NCI-H524 treated with DMSO at 0.1 percent for 48 hours (cell line): ENCODE measurements at regions not wholly inside any gene's neighbourhood (a gene's known extent, or its start where the extent isn't known, plus 50 kb on each side); places are given as distances from the start of the nearest gene placed in this dataset.
"Not testable (repeated sequence)": the region's sequence is repeated elsewhere in the genome, so short reads cannot be mapped to it uniquely, and the experiment has no call there.

Source experiments
- DNase-seq: peaks from one replicate; lab custom pipeline; 2025; lab: John Stamatoyannopoulos, UW

DNA sequence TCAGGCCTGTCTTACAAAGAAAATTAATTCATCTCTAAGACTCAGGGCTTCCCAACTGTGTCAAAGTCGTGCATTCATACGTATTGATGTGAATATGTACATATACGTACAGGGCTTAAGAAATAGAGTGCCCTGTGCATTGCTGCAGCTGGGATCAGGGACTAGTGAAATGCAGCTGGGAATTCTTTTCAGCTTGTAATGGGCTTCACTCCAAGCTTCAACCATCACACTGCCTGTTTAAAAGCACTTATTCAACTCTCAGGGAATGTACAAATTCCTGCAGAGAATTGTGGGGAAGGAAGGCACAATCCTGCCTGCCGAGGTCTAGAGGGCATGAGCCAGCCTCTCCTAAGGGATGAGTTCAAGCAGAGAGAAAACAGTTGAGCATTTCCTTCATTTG, 59.6 kb upstream of the MAN2A1 start:
- no peak for DNase-seq

DNA sequence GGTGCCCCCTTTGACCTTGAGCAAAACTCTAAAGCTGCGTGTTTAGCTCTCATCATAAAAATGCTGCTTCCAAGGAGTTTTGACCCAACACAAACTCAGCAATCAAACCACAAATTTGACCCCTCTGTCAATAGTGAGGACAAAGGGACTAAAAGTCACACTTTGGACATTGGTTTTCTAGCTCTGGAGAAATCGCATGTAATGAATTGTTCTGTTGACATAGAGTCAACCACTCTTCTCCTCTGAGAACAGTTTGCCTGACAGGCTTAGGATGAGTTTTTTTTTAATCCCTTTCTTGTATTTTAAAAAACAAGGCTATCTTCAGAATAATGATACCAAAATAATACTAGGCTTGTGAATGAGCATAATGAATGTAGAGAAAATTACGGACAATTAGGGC, 61.1 kb upstream of the MAN2A1 start:
- DNase-seq: no peak

DNA sequence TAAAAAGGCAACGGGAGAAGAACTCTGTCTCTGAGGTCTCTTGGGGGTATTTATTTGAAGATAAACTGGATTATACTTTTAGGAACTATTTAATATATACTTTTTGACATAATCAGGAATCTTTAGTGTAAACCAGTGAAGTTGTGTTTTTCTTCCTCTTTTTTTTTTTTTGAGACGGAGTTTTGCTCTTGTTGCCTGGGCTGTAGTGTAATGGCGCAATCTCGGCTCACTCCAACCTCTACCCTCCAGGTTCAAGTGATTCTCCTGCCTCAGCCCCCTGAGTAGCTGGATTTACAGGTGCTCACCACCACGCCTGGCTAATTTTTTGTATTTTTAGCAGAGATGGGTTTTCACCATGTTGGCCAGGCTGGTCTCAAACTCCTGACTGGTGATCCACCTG, 68.5 kb upstream of the MAN2A1 start:
- DNase-seq: not testable (repeated sequence)

DNA sequence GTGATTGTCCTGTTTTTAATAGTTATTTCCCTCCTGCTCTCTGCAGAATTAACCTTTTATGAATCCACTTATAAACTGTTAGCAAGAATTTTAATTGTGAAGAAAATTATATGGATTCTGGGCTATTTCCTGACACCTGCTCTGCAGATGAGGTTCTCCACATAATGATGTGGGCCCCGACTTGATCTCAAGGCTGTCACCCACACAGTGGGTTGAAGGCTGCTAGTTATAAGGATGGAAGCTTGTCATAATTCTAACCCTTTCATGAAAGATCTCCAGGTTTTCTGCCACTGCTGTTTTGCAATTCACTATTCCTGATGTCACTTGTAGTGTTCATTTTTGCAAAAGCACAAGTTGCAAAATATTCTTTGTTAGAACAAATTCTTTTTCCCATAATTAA, 69.1 kb upstream of the MAN2A1 start:
- no peak for DNase-seq

DNA sequence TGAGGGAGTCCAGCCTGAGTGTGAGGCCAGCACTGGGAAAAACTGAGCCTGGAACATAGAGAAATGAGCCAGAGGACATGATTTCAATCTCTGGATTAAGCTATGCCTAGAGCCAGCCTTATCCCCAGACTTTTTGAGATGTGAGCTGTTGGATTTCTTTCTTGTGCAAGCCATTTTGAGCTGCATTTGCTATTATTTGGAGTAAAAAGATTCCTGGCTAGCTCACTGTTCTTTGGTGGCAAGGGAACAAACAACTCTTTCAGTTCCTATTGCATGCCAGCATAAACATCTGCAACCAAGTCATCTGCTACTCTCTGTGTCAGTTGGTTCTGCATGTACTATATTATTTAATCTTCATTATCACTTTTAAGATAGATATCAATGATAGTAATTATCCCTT, 70.1 kb upstream of the MAN2A1 start:
- no peak for DNase-seq

DNA sequence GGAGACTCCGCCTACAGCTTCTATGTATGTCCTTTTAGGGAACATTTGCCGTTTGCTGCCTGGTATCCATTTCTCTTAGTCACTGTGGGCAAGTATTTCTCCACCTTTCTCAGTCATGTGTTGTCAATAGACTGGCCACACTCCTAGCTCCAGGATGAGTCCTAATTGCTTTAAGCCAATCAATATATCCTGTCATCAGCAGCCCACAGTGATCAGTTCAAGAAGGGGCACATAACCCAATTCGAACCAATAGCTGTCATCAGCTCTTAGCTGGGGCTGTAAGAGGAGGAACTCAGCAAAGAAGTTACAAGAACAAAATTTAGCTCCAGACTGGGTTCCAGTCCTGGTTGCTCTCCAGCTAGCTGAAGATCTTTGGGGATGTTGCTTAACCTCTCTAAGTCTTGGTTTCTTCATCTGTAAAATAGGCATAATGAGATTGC, 70.7 kb upstream of the MAN2A1 start:
- DNase-seq: no peak

DNA sequence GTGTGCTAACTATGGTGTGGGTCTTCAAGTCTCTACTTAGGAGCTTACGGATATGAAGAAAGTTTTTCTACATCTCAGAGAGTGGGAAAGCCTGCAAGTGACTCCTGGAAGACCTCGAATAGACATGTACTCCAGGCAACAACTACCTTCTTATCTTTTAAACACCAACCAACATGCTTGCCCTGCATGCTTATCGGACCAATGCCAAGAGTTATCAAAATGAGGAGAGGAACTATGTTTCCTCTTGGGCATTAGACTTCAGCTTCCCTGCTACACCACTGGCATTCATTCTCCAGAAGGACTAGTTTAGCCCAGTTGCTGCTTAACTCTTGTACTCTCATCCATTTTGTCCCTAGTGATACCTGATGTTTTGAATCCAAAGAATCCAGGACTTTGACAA, 74.7 kb upstream of the MAN2A1 start:
- DNase-seq: no peak

DNA sequence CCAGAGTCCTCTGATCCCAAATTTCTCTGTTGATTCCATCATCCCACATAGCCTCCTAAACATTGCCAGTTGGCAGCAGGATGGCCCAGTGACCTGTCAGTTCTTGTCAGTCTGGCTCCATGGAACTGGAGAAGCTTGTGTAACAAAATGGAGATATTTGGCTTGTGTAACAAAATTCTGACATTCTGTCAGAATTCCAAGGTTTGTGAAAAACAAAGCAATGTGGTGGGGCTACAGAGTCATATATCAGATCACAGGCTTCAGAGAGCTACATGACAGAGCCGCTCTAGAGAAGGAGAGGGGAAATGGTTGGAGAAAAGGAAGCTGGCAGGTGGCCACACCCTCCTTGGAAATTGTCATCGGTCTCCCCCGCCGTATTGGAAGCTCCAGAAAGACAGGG, 75.4 kb upstream of the MAN2A1 start:
- DNase-seq: no peak

DNA sequence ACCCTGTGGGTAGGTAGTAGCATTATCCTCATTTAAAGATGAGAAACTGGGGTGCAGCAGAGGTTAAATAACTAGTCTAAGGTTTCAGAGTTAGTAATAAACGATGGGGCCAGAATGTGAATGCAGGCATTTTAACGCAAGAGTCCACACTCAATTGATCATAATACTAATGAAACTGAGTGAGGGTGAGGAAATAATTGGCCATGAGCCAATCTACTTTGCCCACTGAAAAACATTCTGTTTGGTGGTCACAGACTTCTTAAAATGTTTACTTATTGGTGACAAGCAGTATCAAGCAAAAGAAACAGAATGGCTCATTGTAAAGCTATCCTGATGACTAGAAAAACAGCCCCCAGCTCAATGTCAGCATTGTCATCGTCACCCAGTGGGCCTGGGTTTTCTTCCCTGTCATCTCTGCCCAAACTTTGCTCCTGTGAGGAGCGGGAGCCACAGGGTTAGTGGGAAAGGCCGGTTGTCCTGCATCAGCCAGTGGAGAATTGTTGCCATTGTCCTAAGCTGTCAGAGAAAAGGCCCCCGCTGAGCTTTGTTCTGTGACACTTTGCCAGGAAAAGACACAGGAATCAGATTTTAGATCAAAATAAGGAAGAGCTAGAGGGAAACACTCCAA, 77.3 kb upstream of the MAN2A1 start:
- DNase-seq: no peak

DNA sequence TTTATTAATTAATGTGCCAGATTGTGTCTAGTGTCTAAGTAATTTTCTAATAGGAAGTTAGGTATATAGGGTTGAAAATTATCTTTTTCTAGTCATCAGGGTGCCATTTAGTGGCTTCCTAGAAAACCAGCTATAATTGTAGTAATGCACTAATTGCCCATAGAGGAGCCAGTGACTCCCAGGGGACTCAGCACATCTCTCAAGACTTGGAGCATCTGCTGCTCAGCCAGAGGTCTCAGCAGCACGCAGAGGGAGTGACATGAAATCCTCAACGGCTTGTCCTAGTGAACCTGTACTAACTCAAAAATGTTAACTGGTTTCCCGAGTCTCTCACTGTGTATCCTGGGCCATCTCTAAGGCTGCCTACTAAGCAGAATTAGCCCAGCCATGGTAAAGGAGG, 78.2 kb upstream of the MAN2A1 start:
- peak; percentile 89 for DNase-seq

DNA sequence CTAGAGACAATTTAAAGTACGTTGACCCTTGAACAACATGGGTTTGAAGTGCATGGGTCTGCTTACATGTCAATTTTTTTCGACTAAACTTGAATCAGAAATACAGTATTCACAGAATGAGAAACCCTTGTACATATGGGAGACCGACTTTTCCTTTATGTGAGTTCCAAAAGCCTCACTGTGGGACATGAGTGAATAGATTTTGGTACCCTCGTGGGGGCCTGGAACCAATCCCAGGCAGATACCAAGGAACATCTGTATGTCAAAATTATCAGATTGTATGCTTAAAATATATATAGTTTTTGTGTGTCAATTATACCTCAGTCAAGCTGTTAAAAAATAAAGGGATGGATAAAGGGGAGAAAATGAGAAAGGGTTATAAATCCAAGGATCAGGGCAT, 78.7 kb upstream of the MAN2A1 start:
- no peak for DNase-seq

DNA sequence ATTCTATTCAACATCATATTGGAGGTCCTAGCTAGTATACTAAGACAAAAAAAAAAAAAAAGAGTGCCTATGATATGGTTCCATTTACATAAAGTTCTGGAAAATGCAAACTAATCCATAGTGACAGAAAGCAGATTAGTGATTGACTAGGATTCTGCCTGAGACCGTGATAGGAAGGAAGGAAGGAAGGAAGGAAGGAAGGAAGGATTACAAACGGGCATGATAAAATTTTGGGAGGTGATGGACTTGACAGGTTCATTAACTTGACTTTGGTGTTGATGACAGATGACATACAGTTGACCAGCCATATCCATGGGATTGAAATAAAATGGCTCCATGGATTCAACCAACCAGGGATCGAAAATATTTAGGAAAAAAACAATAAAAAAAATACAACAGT, 79.1 kb upstream of the MAN2A1 start:
- no peak for DNase-seq

DNA sequence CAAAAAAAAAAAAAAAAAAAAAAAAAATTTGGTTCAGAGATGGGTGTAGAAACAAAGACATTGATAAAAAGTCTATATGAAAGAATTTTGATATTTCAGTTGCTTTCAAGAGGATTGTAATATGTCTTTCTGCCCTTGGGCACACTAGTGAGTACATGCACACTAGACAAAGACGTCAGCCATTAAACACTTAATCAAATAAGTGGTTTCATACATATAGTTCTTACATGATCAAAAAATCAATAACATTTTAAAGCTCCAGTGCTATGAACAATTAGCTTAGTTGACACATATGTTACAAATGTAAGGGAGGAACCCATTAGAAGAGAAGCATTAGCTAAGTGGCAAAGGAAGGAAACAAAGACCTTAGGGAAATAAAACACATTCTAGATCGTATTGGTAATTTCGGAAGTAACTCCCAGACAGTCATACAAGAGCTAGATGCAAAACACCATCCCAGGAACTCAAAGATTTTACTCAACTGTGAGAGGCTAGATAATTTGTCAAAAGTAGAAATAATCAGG, 84.5 kb upstream of the MAN2A1 start:
- no peak for DNase-seq

DNA sequence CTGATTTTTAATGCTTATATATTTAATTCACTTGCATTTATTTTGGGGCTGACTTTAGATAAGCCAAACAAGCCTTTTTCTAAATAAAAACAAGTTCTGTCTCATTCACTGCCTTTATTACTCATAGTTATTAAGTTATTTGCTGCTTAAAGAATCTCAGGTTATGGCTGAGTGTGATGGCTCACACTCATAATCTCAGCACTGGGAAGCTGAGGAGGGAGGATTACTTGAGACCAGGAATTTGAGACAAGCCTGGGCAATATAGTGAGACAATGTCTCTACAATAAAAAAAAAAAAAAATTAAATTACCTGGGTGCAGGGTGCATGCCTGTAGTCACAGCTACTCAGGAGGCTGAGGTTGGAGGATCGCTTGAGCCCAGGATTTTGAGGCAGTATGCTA, 85.0 kb upstream of the MAN2A1 start:
- DNase-seq: no peak

DNA sequence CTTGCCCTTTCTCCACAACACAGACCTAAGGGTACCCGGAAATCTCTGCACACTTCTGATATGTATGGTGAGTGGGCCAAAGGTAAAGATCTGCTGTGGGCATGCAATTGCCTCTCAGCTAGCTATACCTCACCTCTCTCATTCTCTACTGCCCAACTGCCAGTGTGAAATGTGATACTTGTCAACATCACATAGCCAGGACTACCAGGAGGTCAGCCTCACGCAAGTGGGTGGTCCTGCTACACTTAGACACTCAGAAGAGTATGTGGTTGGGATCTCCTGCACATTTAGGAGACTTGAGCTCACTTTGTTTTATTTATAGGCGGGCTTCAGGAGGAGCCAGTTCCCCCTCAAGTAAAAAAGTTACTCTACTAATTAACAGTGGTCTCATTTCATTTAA, 88.0 kb upstream of the MAN2A1 start:
- DNase-seq: no peak

DNA sequence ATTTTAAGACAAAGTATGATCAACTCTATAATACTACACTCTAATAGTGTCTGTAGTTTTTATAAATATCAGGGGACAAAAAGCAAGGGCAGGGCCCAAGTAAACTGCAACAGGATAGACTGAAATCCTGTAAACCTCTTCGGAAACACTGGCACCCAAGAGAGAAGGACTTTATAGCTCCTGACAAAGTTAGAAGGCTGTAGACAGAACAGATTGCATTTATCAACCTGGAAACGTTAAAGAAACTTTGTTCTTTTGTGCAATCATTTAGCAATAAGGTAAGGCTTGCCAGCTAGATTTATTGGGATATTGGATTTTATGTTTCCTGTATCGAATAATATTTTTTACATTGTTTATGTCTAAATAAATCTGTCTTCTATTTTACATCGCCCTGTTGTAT, 91.8 kb upstream of the MAN2A1 start:
- no peak for DNase-seq

DNA sequence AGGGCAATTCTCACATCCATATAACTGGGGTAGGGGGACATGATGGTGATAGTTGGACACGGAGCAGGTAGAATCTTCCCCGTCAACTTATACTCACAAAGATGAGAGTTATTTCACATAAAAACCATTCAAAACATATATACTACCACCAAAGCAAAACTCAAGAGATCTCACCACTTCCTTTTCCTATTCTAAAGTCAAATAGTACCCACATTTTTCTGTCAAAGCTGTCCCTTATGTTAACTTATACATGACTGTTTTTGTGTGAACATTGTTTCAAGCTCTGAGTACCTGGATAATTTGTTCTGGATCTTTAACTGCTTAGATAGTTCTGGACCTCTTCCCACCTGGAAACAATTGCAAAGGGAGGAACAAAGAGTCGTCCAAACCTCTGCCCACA, 95.5 kb upstream of the MAN2A1 start:
- DNase-seq: no peak

DNA sequence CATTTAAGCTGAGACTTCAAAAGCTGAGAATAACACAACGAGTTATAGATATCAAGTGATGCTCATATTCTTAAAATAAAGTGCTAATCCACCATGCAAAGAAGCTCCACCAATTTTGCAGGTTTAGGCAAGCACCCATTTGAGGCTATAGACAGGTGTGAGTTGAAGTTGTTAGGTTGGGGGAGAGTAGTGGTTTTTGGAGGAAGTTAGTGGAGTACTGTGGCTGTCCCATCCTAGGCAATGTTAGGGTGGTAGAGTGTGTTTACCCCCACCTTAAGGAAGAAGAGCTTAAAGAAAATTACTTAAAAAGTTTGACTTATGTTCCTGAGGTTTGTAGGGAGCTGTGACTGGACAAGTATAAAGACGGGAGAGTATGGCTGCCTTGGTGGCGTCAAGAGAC, 98.9 kb upstream of the MAN2A1 start:
- no peak for DNase-seq

DNA sequence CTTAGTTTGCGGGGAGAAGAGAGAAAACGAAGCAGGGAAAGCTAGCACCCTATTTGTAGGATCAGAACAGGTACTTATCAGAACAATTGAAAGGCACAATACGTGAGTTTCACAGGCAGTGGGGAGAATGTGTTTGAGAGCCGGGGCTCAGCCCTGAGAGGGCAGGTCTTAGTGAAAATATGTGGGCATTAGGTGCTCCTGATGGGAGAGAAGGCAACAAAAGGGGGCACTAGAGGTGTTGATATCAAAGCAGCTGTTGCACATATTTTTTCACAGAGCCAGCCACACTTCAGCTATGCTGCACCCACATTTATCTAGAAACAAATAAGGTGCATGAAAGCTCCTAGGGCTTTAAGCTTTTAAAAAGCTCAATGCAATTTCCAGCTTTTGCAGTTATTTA, 99.7 kb upstream of the MAN2A1 start:
- no peak for DNase-seq

DNA sequence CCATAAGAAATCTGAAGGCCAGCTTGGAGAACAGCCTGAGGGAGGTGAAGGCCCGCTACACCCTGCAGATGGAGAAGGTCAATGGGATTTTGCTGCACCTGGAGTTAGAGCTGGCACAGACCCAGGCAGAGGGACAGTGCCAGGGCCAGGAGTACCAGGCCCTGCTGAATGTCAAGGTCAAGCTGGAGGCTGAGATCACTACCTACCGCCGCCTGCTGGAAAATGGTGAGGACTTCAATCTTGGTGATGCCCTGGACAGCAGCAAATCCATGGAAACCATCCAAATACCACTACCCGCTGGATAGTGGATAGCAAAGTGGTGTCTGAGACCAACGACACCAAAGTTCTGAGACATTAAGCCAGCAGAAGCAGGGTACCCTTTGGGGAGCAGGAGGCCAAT, 100.5 kb upstream of the MAN2A1 start:
- no peak for DNase-seq

DNA sequence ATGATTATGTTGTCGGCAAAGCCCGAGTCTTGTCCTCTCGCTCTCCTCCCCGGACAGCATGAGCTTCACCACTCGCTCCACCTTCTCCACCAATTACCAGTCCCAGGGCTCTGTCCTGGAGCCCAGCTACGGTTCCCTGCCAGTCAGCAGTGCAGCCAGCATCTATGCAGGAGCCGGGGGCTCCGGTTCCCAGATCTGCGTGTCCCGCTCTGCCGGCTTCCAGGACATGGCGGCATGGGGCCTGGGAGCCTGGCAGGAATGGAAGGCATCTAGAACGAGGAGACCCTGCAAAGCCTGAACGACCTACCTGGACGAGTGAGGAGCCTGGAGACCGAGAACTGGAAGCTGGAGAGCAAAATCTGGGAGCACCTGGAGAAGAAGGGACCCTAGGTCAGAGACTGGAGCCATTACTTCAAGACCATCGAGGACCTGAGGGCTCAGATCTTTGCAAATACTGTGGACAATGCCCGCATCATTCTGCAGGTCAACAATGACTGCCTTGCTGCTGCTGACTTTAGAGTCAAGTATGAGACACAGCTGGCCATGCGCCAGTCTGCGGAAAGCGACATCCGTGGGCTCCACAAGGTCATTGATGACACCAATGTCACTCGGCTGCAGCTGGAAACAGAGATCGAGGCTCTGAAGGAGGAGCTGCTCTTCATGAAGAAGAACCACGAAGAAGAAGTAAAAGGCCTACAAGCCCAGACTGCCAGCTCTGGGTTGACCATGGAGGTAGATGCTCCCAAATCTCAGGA, 101.3 kb upstream of the MAN2A1 start:
- DNase-seq: no peak

DNA sequence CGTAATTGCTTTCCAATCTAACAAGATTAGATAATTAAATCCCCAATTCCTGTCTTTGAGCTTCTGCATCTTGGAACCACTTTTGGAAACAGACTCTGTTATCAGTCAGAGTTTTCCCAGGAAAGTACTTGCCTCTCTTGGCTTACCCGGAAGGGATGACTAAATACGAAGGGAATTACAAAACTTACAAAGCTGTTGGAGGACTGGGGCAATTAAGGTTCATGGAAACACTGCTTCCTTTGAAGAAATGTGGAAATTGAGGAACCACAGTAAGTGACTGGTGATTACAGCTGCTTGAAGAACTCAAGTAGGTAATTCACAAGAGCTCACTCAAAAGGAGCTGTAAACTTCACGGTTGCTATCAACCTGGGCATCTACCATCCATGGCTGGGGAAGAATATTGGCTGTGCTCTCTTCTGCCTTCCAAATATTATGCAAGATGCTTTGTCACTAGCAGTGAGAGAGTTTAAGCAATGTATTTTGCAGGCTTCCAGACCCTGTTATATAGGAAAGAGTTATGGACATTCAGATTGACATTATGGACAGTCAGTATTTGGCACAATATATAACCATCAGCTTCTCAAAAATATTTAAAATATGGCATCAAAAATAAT, 104.6 kb upstream of the MAN2A1 start:
- no peak for DNase-seq

DNA sequence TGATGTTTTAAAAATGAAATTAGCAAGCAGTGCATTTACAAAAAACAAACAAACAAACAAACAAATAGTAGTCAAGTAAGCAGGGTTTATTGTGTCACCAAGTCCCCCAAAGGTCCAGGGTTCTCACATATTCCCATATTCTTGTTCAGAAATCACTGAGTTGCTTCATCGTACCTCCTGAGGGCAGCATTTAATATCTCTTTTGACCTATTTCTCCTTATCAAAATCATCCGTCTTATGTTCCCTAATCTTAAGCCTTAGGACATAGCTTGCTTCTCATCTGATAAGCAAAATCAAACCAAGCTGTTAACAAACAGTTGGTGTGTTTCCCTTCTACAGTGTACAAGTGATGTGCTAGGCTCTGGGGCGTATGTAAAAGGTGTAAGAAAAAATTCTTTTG, 109.5 kb upstream of the MAN2A1 start:
- DNase-seq: peak; percentile 21
